ENCODE measurements at regions not wholly inside any gene's neighbourhood (a gene's known extent, or its start where the extent isn't known, plus 50 kb on each side); places are given as distances from the start of the nearest gene placed in this dataset.

- H3K36me3 ChIP-seq (ENCODE audit: control insufficient read depth, insufficient read depth, low read length), result no peaks in the 10 kb centered on the region
- H3K4me1 ChIP-seq (ENCODE audit: control insufficient read depth, extremely low read depth, insufficient read depth, low read length), result no peaks in the 10 kb centered on the region
- H3K27ac ChIP-seq (ENCODE audit: insufficient read depth, low read length), result no peak overlapping the region
- no peaks in the 10 kb centered on the region for H4K20me1 ChIP-seq (ENCODE audit: control insufficient read depth, extremely low read depth, insufficient read depth, low read length)
- H3K4me3 ChIP-seq (replicated peaks in 1 of 4; ENCODE audit: control extremely low read depth in 1 of 4, insufficient read depth in 1 of 4, low read depth in 3 of 4, low read length in 4 of 4), result no peak overlapping the region
- TF ChIP-seq CTCF (conservative IDR thresholded peaks at IDR 0.05 in 1 of 2, IDR thresholded peaks at IDR 0.05 in 1 of 2; ENCODE audit: low read depth in 1 of 2, low read length in 2 of 2) (no peak), EZH2 (IDR thresholded peaks at IDR 0.05; ENCODE audit: low read length, missing control alignments) (no peak)
- H3K79me2 ChIP-seq (ENCODE audit: control insufficient read depth, insufficient read depth, low read length), result no peaks in the 10 kb centered on the region
- H3K27me3 ChIP-seq (ENCODE audit: control insufficient read depth, insufficient read depth, low read length), result no peaks in the 10 kb centered on the region
- no peaks in the 10 kb centered on the region for H3K9me3 ChIP-seq (ENCODE audit: control insufficient read depth, insufficient read depth, low read depth, low read length)
- no peak overlapping the region for H3K9ac ChIP-seq (ENCODE audit: insufficient read depth, low read length)
- no peak overlapping the region for H2AFZ ChIP-seq (ENCODE audit: low read length)
- no peak for DNase-seq (ENCODE audit: low read depth in 2 of 2)
- H3K4me2 ChIP-seq (ENCODE audit: extremely low read depth, insufficient read depth, low read length), result no peak overlapping the region
Observed at GRCh38 chr17:54270499-54270898, 447.8 kb downstream of the KIF2B start.

- no peaks in the 10 kb centered on the region for H4K20me1 ChIP-seq (ENCODE audit: control insufficient read depth, extremely low read depth, insufficient read depth, low read length)
- DNase-seq (ENCODE audit: low read depth in 2 of 2), result no peak
- no peak overlapping the region for H3K4me2 ChIP-seq (ENCODE audit: extremely low read depth, insufficient read depth, low read length)
- H3K4me3 ChIP-seq (replicated peaks in 1 of 4; ENCODE audit: control extremely low read depth in 1 of 4, insufficient read depth in 1 of 4, low read depth in 3 of 4, low read length in 4 of 4), result no peak overlapping the region
- no peak overlapping the region for H2AFZ ChIP-seq (ENCODE audit: low read length)
- H3K79me2 ChIP-seq (ENCODE audit: control insufficient read depth, insufficient read depth, low read length), result no peaks in the 10 kb centered on the region
- H3K27ac ChIP-seq (ENCODE audit: insufficient read depth, low read length), result no peak overlapping the region
- H3K9ac ChIP-seq (ENCODE audit: insufficient read depth, low read length), result no peak overlapping the region
- H3K9me3 ChIP-seq (ENCODE audit: control insufficient read depth, insufficient read depth, low read depth, low read length), result no peaks in the 10 kb centered on the region
- H3K4me1 ChIP-seq (ENCODE audit: control insufficient read depth, extremely low read depth, insufficient read depth, low read length), result no peaks in the 10 kb centered on the region
- TF ChIP-seq EZH2 (IDR thresholded peaks at IDR 0.05; ENCODE audit: low read length, missing control alignments), result no peak
- H3K27me3 ChIP-seq (ENCODE audit: control insufficient read depth, insufficient read depth, low read length), result no peaks in the 10 kb centered on the region
- H3K36me3 ChIP-seq (ENCODE audit: control insufficient read depth, insufficient read depth, low read length), result no peaks in the 10 kb centered on the region
Observed at GRCh38 chr17:54277868-54278267, 455.1 kb downstream of the KIF2B start.

- Histone ChIP-seq H2AFZ (ENCODE audit: low read length) (no peak overlapping the region), H3K9ac (ENCODE audit: insufficient read depth, low read length) (no peak overlapping the region), H4K20me1 (ENCODE audit: control insufficient read depth, extremely low read depth, insufficient read depth, low read length) (no peaks in the 10 kb centered on the region), H3K9me3 (ENCODE audit: control insufficient read depth, insufficient read depth, low read depth, low read length) (no peaks in the 10 kb centered on the region), H3K27ac (ENCODE audit: insufficient read depth, low read length) (no peak overlapping the region), H3K4me3 (replicated peaks in 1 of 4; ENCODE audit: control extremely low read depth in 1 of 4, insufficient read depth in 1 of 4, low read depth in 3 of 4, low read length in 4 of 4) (no peak overlapping the region), H3K36me3 (ENCODE audit: control insufficient read depth, insufficient read depth, low read length) (no peaks in the 10 kb centered on the region), H3K4me1 (ENCODE audit: control insufficient read depth, extremely low read depth, insufficient read depth, low read length) (no peaks in the 10 kb centered on the region), H3K27me3 (ENCODE audit: control insufficient read depth, insufficient read depth, low read length) (no peaks in the 10 kb centered on the region), H3K4me2 (ENCODE audit: extremely low read depth, insufficient read depth, low read length) (no peak overlapping the region), H3K79me2 (ENCODE audit: control insufficient read depth, insufficient read depth, low read length) (no peaks in the 10 kb centered on the region)
- no peak for DNase-seq (ENCODE audit: low read depth in 2 of 2)
- TF ChIP-seq EZH2 (IDR thresholded peaks at IDR 0.05; ENCODE audit: low read length, missing control alignments), result no peak
- TF ChIP-seq CTCF (conservative IDR thresholded peaks at IDR 0.05 in 1 of 2, IDR thresholded peaks at IDR 0.05 in 1 of 2; ENCODE audit: low read depth in 1 of 2, low read length in 2 of 2), result no peak
Observed at GRCh38 chr17:54280741-54281140, 458.0 kb downstream of the KIF2B start.
